GM19372 (cell line): ENCODE measurements at regions not wholly inside any gene's neighbourhood (a gene's known extent, or its start where the extent isn't known, plus 50 kb on each side); places are given as distances from the start of the nearest gene placed in this dataset.

Experiments used
- ATAC-seq: cut with Tn5 transposase; IDR thresholded peaks from one replicate; pipeline ENCODE4 v1.9.1; 2021; ENCODE audit warnings: mild to moderate bottlenecking, low read depth, moderate library complexity; ENCODE audit not compliant: unreplicated experiment

DNA sequence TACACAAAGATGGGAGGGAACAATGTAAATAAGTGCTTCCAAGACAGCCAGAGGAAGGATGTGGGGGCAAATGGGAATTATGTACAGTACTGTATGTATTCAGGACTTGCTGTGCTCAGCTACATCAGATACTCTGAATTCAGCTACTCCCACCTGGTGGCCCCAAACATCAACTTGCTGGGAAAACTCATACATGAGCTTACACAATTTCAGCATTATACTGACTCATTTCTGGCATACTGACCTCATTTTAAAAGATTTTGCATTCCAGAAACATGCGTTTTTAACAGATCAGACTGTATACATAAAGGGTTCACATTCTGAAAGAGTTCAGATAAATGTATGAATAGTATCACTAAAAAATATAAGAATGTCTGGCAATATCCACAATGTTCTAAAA is 59.7 kb downstream of the GPX5 start:
- no peak for ATAC-seq

DNA sequence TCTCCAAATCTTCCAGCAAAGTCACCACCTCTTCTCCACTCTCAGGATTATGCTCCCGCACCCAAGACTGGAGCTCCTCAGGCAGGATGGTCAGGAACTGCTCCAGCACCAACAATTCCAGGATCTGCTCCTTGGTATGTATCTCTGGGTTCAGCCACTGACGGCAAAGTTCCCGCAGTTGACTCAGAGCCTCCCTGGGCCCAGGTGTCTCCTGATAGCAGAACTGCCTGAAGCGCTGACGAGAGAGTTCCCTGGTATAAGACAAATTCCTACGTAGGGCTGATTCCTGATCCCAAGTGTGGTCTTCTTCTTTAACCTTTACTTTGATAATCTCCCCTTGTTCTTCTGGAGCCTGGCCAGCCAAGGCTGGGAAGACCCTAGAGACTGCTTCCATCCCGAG is 60.6 kb downstream of the GPX5 start:
- ATAC-seq = no peak

DNA sequence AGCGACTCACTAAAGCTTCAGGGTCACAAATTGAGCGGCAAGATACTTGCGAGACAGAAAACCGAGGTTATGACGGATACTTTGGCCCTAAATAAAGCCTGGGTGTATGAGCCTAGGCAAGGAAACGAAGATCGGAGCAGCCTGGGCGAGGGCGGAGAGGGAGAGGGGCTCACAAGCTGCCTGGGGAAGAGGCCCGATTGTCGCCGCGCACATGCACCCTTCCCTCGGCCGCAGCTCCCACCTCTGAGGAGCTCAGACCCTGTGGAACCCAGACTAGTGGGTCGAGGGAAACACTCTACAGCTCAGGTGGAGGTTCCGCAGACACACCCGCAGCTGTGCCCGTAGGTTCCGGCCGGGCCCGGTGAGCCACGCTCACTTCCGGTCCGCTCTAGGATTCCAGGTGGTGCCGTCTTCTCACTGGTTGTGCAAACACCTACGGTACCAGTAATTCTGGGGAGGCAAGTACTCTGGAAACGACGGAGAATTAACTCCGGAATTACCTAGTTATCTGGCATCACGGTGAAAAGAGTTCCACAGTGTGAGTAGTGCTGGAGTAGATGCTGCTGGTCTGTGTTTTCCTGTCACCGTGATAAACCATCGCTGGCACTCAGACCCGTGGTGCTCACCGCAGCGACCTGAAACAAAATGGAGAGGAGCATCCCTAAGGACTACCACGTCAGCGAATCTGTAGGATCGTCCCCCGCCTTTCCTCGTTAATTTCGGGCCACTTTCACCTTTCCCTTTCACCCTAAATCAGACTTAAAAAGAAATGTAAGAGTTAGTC is 61.5 kb downstream of the GPX5 start:
- ATAC-seq = peak; percentile 86

DNA sequence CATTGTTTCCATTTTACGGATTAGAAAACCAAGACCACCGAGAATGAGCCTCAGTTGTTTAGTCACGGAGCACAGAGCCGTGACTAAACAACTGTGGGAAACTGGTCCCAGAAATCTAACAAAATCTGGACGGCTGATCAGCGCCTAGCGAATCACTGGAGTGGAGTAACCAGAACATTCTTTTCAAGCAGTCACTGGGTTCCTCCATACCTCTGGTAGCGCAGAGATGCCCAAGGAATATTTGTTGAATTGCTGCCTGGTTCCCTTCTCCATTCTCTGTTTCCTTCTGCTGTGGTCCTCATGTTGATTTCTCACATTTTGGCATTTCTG is 62.0 kb downstream of the GPX5 start:
- no peak for ATAC-seq

DNA sequence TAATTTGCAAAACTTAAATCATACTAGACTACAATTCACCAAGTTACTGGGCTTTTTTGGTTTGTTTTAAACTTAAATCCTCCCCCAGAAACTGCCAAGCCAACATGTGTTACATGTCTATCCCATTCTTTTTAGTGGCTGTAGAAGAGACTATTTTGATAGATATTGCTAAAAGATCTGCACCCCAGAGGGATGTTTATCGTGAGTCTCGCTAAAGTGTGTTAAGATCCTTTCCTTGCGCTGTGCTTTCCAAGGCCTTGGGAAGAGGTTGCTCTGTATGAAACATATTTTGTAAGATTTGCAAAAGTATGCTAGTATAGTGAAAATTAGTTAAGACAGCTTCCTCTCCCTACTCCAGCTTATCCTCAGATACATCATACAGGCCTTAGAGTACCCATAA is 63.0 kb downstream of the GPX5 start:
- no peak for ATAC-seq

DNA sequence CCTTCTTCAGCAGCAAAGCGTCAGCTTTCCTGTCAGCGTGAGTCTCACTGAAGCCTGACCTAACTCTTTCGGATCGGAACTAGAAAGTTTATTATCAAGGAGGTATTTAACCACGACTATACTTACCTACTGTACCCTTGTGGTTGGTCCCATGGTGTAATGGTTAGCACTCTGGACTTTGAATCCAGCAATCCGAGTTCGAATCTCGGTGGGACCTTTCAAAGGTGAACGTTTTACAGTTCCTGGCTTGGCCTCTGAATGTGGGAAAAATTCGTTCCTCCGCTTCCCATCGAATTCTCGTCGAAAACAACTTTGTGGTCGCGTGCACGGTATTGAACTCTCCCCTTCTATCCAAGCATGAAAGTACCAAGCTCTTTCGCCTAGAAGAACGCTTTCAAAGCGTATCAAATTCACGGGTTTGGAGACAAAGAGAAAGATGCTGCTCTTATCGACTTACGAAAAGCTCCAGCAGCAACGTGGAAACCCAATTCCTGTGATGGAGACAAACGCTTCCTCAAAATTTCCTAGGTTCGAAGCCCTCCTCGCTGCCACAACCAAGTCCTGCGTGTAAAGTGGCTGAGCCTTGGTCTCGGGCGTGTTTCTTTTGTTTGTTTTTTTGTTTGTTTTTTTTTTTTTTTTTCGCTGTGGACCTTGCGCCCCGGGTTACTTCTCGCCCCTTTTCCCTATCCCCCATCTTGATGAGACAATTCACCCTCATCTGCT is 63.7 kb downstream of the GPX5 start:
- no peak for ATAC-seq

DNA sequence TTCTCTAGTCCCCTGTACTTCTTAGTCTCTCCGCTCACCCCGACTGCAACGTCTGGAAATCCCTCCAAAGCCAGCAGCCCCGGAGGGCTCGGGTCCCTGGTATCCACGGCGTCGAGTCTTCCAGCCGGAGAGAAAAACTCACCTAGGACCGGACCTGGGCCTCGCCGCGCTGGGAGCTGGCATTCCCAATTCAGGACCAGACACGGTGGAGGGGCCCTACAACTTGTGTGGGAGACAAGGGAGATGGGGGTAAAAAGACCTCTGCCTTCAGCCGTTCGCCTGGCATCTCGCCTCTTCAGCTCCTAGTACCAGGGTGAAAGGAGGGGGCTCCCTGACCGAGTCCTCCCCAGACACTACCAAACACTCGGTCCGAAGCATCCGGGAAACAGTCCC is 64.3 kb downstream of the GPX5 start:
- ATAC-seq = no peak

DNA sequence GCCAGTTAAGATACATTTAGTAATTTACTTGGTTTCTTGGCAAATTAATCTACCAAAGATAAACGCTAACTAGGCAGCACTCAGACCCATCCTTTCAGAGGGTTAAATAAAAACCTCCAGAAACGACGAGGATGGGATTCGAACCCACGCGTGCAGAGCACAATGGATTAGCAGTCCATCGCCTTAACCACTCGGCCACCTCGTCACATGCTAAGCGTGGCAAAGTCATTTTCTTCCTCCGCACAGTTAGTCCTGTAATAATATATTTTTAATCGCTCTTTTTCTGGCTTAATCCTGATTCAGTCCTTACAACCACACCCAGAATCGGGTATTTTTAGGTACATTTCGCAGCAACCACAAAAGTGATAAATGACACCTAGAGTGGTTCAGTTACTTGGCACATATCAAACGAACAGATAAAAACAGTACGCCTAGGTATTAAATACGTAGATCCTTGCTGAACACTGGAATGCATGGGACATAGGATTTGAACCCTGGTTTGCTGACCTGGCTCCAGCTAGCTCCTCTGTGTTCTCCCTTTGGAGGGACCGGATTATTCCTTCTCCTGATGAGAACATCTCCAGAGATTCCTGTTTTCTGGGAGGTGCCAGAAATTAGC is 71.6 kb downstream of the GPX5 start:
- ATAC-seq = no peak

DNA sequence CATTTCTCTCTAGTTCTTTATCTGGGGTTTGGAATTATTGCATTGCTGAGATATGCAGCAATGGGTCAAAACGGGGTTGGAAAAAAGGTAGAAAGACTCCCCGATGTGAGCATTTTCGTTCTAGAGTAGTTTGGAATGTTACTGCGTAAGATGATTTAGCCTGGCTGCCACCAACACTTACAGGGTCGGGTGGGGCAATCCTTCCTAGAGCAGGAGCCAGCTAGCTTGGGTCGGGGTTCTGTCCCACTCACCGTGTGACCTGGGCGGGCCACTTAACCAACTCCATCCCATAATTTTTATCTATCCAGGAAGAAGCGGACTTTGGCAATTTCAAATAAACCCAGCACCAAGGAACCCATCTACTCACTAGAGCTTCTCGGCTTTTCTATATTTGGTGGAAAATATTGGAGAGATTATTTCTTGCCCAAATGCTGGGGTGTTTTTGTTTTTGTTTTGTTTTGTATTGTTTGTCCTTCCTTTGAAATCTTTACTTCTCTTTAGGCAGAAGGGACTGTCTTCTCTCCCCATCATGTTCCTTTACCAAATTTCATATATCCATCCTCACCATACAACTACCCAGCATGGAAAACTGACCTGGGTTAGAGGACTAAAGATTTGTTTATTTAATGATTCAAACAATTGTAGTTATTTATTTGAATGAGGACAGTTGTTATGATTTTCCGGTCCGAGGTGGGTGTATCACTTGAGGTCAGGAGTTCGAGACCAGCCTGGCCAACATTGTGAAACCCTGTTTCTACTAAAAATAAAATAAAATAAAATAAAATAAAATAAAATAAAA is 72.4 kb downstream of the GPX5 start:
- ATAC-seq = no peak

DNA sequence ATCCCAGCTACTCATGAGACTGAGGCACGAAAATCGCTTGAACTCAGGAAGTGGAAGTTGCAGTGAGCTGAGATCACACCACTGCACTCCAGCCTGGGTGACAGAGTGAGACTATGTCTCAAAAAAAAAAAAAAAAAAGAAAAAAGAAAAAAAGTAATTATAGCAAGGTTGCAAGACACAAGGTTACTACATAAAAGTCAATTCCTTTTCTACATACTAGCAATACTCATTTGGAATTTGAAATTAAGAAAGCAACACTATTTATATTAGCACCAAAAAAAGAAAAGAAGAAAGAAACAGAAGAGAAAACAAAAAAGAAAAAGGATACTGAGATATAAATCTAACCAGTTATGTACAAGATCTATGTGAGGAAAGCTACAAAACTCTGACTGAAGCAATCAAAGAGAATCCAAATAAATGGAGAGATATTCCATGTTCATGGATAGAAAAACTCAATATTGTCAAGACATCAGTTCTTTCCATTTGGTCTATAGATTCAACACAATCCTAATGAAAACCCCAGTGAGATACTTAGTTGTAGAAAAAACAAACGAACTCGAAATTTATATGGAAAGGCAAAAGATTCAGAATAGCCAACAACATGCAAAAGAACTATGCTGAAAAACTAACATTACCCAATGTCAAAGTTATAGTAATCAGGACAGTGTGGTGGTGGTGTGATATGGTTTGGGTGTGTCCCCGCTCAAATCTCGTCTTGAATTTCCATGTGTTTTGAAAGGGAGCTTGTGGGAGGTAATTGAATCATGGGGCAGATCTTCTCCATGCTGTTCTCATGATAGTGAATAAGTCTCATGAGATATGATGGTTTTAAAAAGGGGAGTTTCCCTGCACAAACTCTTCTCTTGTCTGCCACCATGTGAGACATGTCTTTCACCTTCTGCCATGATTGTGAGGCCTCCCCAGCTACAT is 73.3 kb downstream of the GPX5 start:
- no peak for ATAC-seq

DNA sequence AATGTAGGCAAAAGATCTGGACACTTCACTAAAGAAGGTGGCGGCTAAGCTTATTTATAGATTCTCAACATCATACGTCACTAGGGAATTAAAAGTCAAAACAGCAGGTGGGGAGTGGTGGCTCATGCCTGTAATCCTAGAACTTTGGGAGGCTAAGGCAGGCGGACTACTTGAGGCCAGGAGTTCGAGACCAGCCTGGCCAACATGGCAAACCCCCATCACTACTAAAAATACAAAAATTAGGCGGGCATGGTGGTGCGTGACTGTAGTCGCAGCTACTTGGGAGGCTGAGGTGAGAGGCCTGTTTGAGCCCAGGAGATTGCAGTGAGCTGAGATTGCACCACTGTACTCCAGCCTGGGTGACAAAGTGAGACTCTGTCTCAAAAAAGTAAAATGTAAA is 74.6 kb downstream of the GPX5 start:
- no peak for ATAC-seq

DNA sequence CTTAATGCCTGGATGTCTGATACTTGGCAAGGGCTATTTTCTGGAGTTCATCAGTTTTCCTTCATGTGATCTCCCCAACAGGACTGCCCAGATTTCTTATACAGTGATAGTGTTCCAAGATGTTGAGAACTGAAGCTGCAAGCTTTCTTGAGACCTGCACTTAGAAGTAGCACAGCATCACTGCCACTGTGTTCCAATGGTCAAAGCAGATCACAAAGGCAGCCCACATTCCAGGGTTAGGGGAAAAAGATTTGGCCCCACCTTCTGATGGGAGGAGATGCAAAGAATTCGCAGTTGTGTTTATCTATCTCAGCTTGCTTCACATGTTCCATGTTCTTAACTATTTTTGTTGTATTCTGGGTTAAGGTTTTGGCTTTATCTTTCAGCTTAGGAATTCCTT is 78.2 kb downstream of the GPX5 start:
- no peak for ATAC-seq

DNA sequence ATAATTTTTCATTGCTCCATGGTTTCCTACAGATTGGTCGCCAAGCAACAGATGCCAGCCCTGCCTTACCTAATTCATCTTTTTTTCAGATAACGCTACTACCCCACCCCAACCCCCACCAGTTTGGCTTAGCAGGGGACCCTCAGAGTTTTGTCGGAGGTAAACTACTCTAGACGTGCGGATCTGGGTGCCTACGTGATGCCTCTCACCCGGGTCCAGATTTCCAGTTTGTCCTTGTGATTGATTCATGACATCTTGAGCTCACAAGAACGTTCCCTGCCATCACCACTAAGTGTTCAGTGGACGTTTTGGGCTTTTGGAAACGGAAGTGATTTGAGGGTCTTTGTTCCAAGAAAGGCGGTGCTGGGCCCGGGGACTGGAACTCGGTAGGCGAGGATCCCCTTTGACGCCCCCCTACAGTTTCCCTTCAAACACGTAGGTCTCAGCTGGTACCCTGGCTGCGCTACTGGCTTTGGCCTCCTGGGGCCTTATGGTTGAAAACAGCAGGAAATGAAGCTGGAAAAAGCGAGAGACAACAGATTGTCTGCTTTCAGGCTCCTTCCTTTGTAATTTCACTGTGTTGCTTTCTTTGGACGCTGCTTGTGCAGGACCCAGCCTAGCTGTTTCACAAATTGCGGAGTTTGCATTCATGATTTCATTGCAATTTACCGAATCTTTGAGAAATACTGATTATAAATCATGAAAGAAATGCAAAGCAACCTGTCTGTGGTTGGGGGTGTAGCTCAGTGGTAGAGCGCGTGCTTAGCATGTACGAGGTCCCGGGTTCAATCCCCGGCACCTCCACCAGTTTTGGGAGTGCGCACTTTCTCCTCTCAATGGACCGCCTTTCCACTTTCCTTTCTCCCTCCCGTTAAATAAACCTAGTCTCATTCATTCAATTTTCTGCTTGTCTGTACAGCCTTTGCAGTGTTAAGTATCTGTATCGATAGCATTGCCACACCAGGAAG is 81.0 kb downstream of the GPX5 start:
- no peak for ATAC-seq

DNA sequence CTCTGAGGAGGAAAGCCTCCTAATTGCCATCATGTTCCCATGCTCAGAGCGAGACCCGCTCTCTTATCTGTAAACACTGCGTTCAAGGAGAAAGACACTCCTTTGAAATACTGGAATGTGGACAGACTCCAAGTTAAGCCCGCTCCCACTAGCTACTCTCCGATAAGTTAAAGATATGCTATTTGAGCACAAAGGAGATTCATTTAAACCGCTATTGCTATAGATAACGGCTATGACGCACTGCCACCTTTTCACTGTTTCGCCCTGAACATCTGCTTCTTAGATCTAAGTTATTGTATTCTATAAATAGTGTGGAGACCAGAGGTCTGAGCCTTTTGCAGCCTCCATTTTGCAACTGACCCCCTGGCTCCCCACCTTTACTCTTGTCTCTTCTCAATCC is 82.3 kb downstream of the GPX5 start:
- no peak for ATAC-seq

DNA sequence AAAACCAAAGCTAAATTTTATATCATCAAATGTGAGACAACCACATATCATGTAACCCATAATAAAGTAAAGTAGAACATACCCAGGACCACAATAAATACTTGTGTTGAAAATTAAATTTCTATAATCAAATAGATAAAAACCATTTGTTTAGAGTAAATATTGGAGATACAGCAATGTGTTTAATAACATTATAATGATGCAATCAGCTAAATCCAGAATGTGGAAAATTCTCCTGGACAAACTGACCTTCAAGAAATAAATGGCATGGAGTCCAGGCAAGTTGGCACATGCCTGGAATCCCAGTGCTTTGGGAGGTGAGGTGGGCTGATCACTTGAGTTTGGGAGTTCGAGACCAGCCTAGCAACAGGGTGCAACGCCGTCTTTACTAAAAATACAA is 84.0 kb downstream of the GPX5 start:
- ATAC-seq = no peak

DNA sequence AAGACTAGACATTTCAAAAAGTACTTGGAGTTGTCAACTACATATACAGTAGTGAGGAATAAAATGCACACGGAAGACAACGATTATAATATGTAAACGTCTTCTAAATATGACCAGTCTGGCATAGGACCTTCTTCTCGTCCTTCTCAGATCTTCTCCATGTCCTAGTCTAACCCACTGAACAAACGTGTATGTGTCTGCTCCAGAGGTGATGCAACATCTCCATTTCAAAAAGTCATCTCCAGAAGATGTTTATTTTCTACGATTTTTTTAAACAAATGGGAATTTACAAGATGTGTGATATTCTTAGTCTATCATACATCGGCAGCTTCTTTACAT is 89.9 kb downstream of the GPX5 start:
- no peak for ATAC-seq

DNA sequence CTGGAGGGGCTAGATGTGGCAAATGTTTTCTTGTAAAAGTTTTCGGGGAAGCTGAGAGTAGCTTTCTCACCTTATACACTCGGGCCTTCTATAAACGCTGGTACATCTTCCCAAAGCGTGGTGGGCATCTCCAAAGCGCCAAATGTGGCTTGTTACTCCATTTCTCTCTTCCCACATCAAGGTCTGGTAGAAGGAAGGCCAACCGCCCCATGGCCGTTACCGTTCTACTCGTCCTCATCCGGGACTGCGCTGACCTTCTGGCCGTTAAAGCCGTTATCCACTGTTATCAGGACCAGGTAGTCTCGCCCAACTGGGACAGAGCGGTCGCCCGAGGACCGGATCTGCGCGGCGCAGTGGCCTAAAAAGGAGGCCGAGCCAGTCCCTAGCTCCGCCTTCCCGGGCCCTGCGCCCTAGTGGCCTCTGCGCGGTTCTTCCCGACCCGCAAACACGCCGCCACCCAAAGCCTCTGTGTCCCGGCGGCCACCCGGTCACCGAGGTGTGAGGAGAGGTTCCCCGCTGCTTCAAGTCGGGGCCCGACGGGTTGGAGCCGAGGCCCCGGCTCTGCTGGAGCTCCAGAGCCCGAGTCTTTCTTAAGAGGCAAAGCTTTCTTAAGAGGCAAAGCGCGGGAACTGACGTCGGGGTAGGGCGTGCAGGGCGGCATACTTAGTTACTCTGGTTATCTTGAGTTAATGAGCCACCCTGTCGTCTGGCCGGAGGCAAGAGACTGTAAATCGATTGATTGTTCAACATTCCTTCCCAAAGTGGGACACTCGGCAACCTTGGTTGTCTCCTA is 90.5 kb downstream of the GPX5 start:
- ATAC-seq = no peak

DNA sequence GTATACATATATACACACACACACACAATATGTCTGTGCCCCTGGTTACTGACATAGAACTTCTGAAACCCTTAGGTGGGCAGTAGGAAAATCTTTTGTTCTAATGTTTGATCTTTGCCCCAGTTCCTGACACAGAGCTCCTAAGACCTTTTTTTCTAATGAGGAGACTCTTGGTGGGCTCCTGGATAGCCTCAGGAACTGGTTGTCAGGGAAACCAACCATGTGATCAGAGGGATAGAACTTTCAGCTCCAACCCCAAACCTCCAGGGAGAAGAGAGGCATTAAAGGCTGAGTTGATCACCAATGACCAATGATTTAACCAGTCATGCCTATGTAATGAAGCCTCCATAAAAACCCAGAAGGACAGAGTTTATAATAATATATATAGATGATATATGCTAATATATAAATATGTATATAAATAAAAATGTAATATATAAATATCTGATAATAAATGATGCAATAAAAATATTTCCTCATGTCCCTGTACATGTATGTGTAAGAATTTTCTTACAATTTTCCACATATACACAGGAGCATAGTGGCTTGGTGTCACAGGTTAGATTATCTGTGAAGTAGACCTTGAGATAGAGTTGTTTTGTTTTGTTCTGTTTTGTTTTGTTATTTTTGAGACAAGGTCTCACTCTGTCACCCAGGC is 93.3 kb downstream of the GPX5 start:
- ATAC-seq = no peak
